Upper lobe of left lung (tissue), 4 donors: ENCODE measurements at regions not wholly inside any gene's neighbourhood (a gene's known extent, or its start where the extent isn't known, plus 50 kb on each side); places are given as distances from the start of the nearest gene placed in this dataset.

Experiments
- EP300 ChIP-seq, 4 donors: sonication (generic); formaldehyde crosslinking; IDR thresholded peaks; one replicate each; pipeline ENCODE4 v1.5.1; 2017; ENCODE audit warnings: antibody characterized with exemption in 4 of 4, control low read depth in 2 of 4
- POLR2A ChIP-seq, 4 donors: fragments of 450-650 bp; IDR thresholded peaks; one replicate each; pipeline ENCODE4 v1.5.1; 2016 to 2017; ENCODE audit warnings: antibody characterized with exemption in 4 of 4, mild to moderate bottlenecking in 2 of 4
- POLR2AphosphoS5 ChIP-seq, 2 donors: sonication (generic); formaldehyde crosslinking; IDR thresholded peaks; one replicate each; pipeline ENCODE4 v1.5.1; 2017; ENCODE audit warnings: antibody characterized with exemption in 2 of 2
- TF ChIP-seq, protein P1 (sequence below), 6 experiments: fragments of 450-650 bp in 4 of 6; fragments of 200-600 bp in 2 of 6; sonication (generic) in 2 of 6; IDR thresholded peaks; one replicate each; pipeline ENCODE4 v1.5.1; 2016 to 2019; ENCODE audit warnings: antibody characterized with exemption in 6 of 6

- TF ChIP-seq, protein P1, sequence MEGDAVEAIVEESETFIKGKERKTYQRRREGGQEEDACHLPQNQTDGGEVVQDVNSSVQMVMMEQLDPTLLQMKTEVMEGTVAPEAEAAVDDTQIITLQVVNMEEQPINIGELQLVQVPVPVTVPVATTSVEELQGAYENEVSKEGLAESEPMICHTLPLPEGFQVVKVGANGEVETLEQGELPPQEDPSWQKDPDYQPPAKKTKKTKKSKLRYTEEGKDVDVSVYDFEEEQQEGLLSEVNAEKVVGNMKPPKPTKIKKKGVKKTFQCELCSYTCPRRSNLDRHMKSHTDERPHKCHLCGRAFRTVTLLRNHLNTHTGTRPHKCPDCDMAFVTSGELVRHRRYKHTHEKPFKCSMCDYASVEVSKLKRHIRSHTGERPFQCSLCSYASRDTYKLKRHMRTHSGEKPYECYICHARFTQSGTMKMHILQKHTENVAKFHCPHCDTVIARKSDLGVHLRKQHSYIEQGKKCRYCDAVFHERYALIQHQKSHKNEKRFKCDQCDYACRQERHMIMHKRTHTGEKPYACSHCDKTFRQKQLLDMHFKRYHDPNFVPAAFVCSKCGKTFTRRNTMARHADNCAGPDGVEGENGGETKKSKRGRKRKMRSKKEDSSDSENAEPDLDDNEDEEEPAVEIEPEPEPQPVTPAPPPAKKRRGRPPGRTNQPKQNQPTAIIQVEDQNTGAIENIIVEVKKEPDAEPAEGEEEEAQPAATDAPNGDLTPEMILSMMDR (IDR thresholded peaks at IDR 0.05) = no peak
- TF ChIP-seq EP300 (IDR thresholded peaks at IDR 0.05) (no peak), POLR2A (IDR thresholded peaks at IDR 0.05) (no peak), POLR2AphosphoS5 (IDR thresholded peaks at IDR 0.05) (no peak)
Observed at GRCh38 chr2:18238209-18238608, 322.2 kb downstream of the RDH14 start.
